Activated CD4-positive, alpha-beta T cell treated with anti-CD3 and anti-CD28 coated beads, Interleukin-2, amount 50 U/mL, for 24 hours (primary cell): ENCODE measurements at regions not wholly inside any gene's neighbourhood (a gene's known extent, or its start where the extent isn't known, plus 50 kb on each side); places are given as distances from the start of the nearest gene placed in this dataset.
A peak's percentile ranks its signal among the peaks of the same experiment; 100 is the strongest.

Experiments used
- DNase-seq, 2 donors: peaks; one replicate each; pipeline ENCODE4 v3.0.0-alpha.2; 2020; ENCODE audit warnings: low read depth in 1 of 2, low spot score in 1 of 2

DNA sequence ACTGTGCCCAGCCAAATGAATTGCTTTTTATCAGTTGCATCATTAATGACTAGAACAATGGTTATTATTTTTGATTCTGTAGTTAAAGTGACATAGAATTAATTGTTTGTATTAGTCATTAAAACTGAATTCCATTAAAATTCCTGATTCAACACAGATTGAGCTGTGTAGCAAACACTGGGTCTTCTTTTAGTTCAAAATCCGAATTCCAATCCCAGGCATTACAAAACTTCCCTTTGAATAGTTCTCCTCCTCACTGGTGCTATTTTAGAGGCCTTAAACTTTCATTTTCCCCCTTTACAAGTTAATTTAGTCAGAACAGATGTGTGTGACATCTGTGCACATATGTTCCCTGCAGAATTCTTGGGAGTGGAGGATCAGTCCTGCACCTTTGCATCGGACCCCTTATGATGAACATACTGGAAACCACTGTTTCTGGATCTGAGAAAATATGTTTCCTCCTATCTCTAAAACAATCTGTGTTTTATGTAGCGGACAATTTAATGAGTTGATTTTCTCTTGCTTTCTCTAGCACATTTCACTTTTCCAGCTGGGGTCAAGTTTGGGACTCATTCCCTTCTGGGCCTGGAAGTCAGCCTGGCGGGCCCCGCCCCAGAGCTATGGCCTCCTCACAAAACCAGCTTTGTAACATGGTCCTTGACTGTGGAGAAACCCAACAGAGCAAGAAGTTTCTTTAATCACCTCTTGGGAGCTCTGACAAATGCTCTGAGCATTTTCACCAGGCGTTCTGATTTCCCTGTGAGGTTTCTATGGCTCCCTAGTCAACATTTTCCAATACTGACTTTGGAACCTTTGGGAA lies 87.9 kb upstream of the MAMDC2 start:
- DNase-seq: no peak

- no peak for DNase-seq
Measured at GRCh38 chr9:69961843-69962242, 81.8 kb upstream of the MAMDC2 start.

DNA sequence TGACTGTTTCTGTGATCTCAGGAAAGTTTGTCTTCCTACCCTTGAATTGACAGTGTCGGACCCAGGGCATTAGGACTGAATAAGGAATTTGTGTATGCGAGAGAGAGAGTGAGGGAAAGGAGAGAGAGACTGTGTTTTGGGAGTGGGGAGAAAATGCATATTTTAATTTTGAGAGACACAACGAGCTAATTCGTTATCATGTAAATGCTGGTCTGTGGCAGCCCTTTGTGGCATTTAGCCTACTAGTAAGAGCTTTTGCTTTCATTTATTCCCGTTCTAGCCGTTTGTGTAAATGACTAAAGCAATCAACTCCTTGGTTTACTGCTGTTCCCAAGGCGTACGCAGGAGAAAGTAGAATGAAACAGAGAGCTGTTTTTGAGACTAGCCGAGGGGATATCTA lies 79.8 kb upstream of the MAMDC2 start:
- no peak for DNase-seq

DNA sequence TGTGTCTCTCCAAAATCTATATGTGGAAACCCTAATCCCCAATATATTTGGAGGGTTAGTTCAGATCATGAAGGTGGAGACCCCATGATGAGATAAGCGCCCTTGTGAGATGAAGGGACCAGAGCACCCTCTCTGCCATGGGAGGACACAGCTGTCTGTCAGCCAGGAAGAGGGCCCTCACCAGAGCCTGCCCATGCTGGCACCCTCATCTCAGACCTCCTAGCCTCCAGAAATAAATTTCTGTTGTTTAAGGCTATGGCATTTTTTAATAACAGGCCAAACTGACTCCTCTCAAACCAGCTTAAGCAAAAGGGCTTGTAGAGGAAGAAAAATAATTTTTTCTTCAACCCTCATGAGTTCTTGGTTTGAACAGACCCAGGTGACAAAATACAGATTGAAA lies 79.2 kb upstream of the MAMDC2 start:
- no peak for DNase-seq

- no peak for DNase-seq
Measured at GRCh38 chr9:69965416-69966145, 78.1 kb upstream of the MAMDC2 start.

- DNase-seq: no peak
Measured at GRCh38 chr9:69967344-69967743, 76.3 kb upstream of the MAMDC2 start.

GRCh38 chr9:69970001-69970533 lies 73.6 kb upstream of the MAMDC2 start:
- DNase-seq: no peak

GRCh38 chr9:69971643-69972449 lies 71.8 kb upstream of the MAMDC2 start:
- peak; percentile 1 to 29 for DNase-seq

- DNase-seq: no peak
Measured at GRCh38 chr9:69975681-69976080, 68.0 kb upstream of the MAMDC2 start.

DNA sequence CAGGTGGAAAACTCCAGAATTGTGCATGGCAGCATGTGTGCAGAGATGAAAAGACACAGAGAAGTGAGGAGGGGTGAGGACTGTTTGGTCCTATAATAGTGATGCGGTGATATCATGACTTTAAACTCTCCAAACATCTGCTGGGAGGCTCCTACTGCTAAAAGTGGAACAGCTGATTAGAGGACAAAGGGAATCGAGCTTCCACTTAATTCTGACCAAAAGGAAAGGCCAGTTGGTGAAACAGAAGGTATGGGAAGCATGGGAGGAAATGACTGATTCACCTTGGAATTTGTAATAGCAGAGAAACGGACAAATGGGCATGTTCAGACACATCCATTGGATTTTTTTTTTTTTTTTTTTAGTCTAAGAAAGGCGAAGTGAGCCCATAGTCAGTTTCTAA lies 67.5 kb upstream of the MAMDC2 start:
- no peak for DNase-seq

DNA sequence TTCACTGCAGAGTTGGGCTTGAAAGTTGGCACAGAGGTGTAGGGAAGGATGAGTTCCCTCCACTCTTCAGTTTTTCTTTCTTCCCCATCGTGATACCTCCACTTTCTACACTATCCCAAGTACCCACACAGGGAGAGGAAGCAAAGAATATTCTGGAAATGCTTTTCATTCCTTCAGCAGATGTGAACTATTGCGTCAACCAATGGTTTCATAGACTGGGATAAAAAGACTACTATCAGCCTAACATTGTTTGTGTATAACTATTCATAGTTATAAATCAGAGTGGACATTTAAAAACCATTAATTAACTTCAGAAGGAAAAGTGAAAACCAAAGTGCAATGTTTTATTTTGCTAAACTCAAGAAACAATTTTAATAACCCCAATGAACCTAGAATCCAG lies 63.6 kb upstream of the MAMDC2 start:
- DNase-seq: no peak

DNA sequence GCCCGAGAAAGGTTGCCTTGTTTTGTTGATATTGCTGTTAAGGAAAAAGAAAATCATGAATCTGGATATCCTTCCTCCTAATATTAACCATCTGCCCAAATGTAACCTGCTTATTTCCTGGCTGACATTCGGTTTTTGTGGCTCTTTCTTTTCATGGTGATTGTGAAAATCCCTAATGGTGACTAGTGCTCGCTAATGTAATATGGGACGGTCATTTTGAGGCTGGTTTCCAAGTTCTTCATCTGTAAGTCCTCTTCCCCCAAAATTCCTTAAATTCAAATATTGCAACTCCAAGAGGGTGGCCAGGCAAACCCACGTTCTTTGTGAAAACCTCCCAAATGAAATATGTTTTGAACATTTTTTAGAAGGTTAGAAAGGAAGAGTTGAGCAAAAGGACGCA lies 63.1 kb upstream of the MAMDC2 start:
- DNase-seq: no peak

DNA sequence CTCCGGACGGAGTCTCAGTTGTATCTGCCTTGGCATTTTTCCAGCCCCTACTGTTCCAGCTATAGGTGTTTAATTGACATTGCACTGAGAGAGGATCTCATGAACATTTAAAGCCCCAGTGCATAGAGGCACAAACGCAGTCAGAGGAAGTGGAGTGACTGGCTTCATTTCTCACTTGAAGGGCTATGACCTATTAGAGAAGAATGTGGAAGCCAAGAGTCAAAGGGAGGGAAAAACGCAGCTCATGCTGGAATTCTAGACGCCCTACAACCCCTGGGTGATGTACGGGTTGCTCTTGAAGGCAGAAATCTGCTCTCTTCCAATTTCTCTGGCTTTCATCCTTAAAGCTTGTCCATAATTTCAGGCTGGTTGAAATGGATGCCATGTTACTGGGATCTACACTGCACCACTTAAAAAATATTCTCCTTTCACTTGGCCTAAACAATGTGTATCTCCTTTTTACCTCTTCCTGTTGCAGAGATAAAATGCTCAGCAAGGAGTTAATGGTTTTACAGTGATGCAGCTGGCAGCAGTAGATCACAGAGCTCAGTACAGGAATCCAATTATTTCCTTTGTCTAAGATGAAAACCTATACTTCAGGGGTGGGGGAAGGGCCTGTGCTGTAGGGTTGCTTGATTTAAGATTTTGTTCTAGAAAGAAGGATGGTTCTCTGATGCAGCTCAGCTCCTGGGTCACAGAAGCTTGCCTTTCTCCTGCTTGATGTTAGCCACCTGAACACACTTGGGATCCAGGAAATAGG lies 61.8 kb upstream of the MAMDC2 start:
- no peak for DNase-seq

GRCh38 chr9:69984831-69985230 lies 58.8 kb upstream of the MAMDC2 start:
- DNase-seq: no peak

DNA sequence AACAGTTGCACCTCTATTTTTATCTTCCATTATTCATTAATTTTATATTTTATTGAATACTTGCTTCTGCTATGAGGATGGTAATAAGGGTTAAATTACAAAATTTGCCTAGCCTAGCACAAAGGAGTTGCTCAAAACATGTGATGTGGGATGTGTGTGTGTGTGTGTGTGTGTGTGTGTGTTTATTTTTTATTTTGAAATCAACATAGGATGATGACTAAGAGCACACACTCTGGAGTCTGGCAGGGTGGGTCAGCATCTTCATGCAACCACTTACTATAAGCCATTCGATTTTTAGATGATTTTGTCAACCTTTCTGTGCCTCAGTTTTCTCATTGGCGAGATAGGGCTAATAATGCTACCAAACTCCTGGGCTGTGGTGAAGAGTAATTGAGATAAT lies 57.7 kb upstream of the MAMDC2 start:
- no peak for DNase-seq

- no peak for DNase-seq
Measured at GRCh38 chr9:69986970-69987369, 56.7 kb upstream of the MAMDC2 start.

- DNase-seq: no peak
Measured at GRCh38 chr9:69987457-69987856, 56.2 kb upstream of the MAMDC2 start.

GRCh38 chr9:69993110-69993509 lies 50.5 kb upstream of the MAMDC2 start:
- DNase-seq: no peak
